ENCODE measurements at regions not wholly inside any gene's neighbourhood (a gene's known extent, or its start where the extent isn't known, plus 50 kb on each side); places are given as distances from the start of the nearest gene placed in this dataset.
"Not testable (repeated sequence)": the region's sequence is repeated elsewhere in the genome, so short reads cannot be mapped to it uniquely, and the experiment has no call there.

DNA sequence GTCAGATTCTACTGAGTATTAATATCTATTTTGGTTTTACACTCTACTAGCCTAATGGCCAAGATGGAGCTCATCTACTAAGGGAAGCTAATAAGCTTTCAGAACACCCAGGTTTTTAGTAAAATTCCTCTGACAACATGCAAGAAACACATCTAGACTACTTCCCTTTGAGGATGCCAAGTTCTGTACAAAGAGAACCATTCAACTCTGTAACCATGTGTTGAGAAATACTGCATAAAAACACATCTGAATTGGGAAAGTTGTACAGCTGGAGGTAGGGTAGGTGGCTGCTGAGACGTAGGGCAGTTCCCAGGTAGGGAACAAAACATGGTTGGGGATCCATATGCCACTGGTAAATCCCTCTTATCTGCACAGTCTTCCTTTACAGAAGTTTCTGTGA, 66.2 kb downstream of the SC5D start:
- POLR2A ChIA-PET: interaction anchor here (0.9 to 1.5 kb wide), 4 partner anchors 9 to 93 kb away, joined by 3 to 5 read pairs (median 4); no protein-coding TSS in a partner anchor
- no peaks in the 10 kb centered on the region for H3K27me3 ChIP-seq (ENCODE audit: control insufficient read depth in 1 of 2, insufficient read depth in 2 of 2, low read length in 2 of 2)
- DNase-seq (no peak), ATAC-seq (ENCODE audit: poor library complexity) (no peak)
- Mint-ChIP-seq H3K27ac (no peak overlapping the region), H3K9me3 (no peaks in the 10 kb centered on the region), H3K27me3 (no peaks in the 10 kb centered on the region), H3K4me1 (ENCODE audit: low read depth) (peaks cover 4% of the 10 kb centered on the region), H3K4me3 (no peak overlapping the region), H3K36me3 (ENCODE audit: low read depth) (no peaks in the 10 kb centered on the region)
- intact Hi-C loops (cut with DNase I, micrococcal nuclease): no loop called here
- no peaks in the 10 kb centered on the region for H3K36me3 ChIP-seq (ENCODE audit: insufficient read depth, low read length)
- no peaks in the 10 kb centered on the region for H3K9me3 ChIP-seq (ENCODE audit: control insufficient read depth in 1 of 2, insufficient read depth in 1 of 2, low read length in 2 of 2)
- H3K27ac ChIP-seq (ENCODE audit: low read depth in 1 of 2, low read length in 2 of 2): no peak overlapping the region
- CTCF ChIA-PET: no interaction called here
- H3K4me3 ChIP-seq (ENCODE audit: low read length): no peak overlapping the region
- no peaks in the 10 kb centered on the region for H3K4me1 ChIP-seq (ENCODE audit: insufficient read depth, low read length)
- TF ChIP-seq, protein P1, sequence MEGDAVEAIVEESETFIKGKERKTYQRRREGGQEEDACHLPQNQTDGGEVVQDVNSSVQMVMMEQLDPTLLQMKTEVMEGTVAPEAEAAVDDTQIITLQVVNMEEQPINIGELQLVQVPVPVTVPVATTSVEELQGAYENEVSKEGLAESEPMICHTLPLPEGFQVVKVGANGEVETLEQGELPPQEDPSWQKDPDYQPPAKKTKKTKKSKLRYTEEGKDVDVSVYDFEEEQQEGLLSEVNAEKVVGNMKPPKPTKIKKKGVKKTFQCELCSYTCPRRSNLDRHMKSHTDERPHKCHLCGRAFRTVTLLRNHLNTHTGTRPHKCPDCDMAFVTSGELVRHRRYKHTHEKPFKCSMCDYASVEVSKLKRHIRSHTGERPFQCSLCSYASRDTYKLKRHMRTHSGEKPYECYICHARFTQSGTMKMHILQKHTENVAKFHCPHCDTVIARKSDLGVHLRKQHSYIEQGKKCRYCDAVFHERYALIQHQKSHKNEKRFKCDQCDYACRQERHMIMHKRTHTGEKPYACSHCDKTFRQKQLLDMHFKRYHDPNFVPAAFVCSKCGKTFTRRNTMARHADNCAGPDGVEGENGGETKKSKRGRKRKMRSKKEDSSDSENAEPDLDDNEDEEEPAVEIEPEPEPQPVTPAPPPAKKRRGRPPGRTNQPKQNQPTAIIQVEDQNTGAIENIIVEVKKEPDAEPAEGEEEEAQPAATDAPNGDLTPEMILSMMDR (IDR thresholded peaks at IDR 0.05): no peak

GRCh38 chr11:121359591-121359990, 67.0 kb downstream of the SC5D start:
- intact Hi-C loops (cut with DNase I, micrococcal nuclease): no loop called here
- ChIA-PET CTCF (no interaction called here), POLR2A (interaction anchor here (0.9 to 1.3 kb wide), 2 partner anchors 67 to 92 kb away, joined by 3 read pairs; no protein-coding TSS in a partner anchor)
- no peaks in the 10 kb centered on the region for H3K9me3 ChIP-seq (ENCODE audit: control insufficient read depth in 1 of 2, insufficient read depth in 1 of 2, low read length in 2 of 2)
- peaks cover 4% of the 10 kb centered on the region for H3K4me1 Mint-ChIP-seq (ENCODE audit: low read depth)
- no peaks in the 10 kb centered on the region for H3K27me3 Mint-ChIP-seq
- no peaks in the 10 kb centered on the region for H3K27me3 ChIP-seq (ENCODE audit: control insufficient read depth in 1 of 2, insufficient read depth in 2 of 2, low read length in 2 of 2)
- H3K27ac Mint-ChIP-seq: no peak overlapping the region
- DNase-seq: no peak
- H3K36me3 ChIP-seq (ENCODE audit: insufficient read depth, low read length): no peaks in the 10 kb centered on the region
- H3K4me3 Mint-ChIP-seq: no peak overlapping the region
- no peak overlapping the region for H3K4me3 ChIP-seq (ENCODE audit: low read length)
- H3K9me3 Mint-ChIP-seq: no peaks in the 10 kb centered on the region
- TF ChIP-seq, protein P1 (IDR thresholded peaks at IDR 0.05): no peak
- no peaks in the 10 kb centered on the region for H3K36me3 Mint-ChIP-seq (ENCODE audit: low read depth)
- no peak overlapping the region for H3K27ac ChIP-seq (ENCODE audit: low read depth in 1 of 2, low read length in 2 of 2)
- no peaks in the 10 kb centered on the region for H3K4me1 ChIP-seq (ENCODE audit: insufficient read depth, low read length)
- no peak for ATAC-seq (ENCODE audit: poor library complexity)

- ATAC-seq (ENCODE audit: poor library complexity); DNase-seq; H3K27me3 ChIP-seq (ENCODE audit: control insufficient read depth in 1 of 2, insufficient read depth in 2 of 2, low read length in 2 of 2); POLR2A ChIA-PET; CTCF ChIA-PET; H3K27ac Mint-ChIP-seq; H3K9me3 ChIP-seq (ENCODE audit: control insufficient read depth in 1 of 2, insufficient read depth in 1 of 2, low read length in 2 of 2); H3K4me3 ChIP-seq (ENCODE audit: low read length); H3K9me3 Mint-ChIP-seq; intact Hi-C loops (cut with DNase I, micrococcal nuclease); H3K27ac ChIP-seq (ENCODE audit: low read depth in 1 of 2, low read length in 2 of 2); H3K27me3 Mint-ChIP-seq; H3K4me3 Mint-ChIP-seq; H3K36me3 Mint-ChIP-seq (ENCODE audit: low read depth); H3K36me3 ChIP-seq (ENCODE audit: insufficient read depth, low read length): not testable (repeated sequence)
- peaks cover 12% of the 10 kb centered on the region for H3K4me1 ChIP-seq (ENCODE audit: insufficient read depth, low read length)
- peaks cover 18% of the 10 kb centered on the region for H3K4me1 Mint-ChIP-seq (ENCODE audit: low read depth)
These were observed 70.4 kb downstream of the SC5D start for GRCh38 chr11:121362955-121363354.

DNA sequence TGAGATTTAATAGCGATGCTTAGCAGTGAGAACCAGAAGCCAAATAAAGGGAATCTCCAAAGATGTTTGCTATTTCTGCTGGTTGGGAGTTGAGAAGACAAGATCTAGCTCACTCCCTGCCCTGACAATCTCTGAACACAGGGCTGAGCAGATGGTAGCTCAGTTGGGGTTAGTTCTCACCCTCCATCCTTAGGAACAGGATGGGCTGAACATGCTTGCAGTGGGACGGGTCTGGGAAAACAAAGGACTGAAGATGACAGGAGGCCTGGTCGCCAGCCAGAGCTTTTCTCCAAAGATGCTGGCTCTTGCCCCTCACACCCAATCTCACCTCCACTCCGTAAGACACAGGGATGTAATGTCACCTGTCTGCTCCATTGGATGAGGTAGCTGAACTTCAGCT, 72.7 kb downstream of the SC5D start:
- POLR2A ChIA-PET: interaction anchor here (1.5 kb wide), 1 partner anchor 84 kb away, joined by 4 read pairs; no protein-coding TSS in a partner anchor
- intact Hi-C loops (cut with DNase I, micrococcal nuclease): loop anchor here in 1 of 2 experiments (5.0 kb wide), 1 partner anchor 87 kb away; the partner anchor contains the start of genes SORL1 and SORL1-AS1
- H3K36me3 Mint-ChIP-seq (ENCODE audit: low read depth): no peaks in the 10 kb centered on the region
- ATAC-seq (ENCODE audit: poor library complexity) (no peak), DNase-seq (no peak)
- no peaks in the 10 kb centered on the region for H3K27me3 Mint-ChIP-seq
- H3K4me3 Mint-ChIP-seq: no peak overlapping the region
- TF ChIP-seq, protein P1 (IDR thresholded peaks at IDR 0.05): no peak
- no peaks in the 10 kb centered on the region for H3K9me3 Mint-ChIP-seq
- Histone ChIP-seq H3K27ac (ENCODE audit: low read depth in 1 of 2, low read length in 2 of 2) (no peak overlapping the region), H3K9me3 (ENCODE audit: control insufficient read depth in 1 of 2, insufficient read depth in 1 of 2, low read length in 2 of 2) (no peaks in the 10 kb centered on the region), H3K4me3 (ENCODE audit: low read length) (no peak overlapping the region), H3K4me1 (ENCODE audit: insufficient read depth, low read length) (peaks cover 20% of the 10 kb centered on the region), H3K27me3 (ENCODE audit: control insufficient read depth in 1 of 2, insufficient read depth in 2 of 2, low read length in 2 of 2) (no peaks in the 10 kb centered on the region), H3K36me3 (ENCODE audit: insufficient read depth, low read length) (no peaks in the 10 kb centered on the region)
- no peak overlapping the region for H3K27ac Mint-ChIP-seq
- H3K4me1 Mint-ChIP-seq (ENCODE audit: low read depth): peaks cover 38% of the 10 kb centered on the region
- CTCF ChIA-PET: interaction anchor here (1.0 to 1.4 kb wide), 2 partner anchors 14 to 16 kb away, joined by 3 read pairs; no protein-coding TSS in a partner anchor
